ENCODE measurements at regions not wholly inside any gene's neighbourhood (a gene's known extent, or its start where the extent isn't known, plus 50 kb on each side); places are given as distances from the start of the nearest gene placed in this dataset.
"Not testable (repeated sequence)": the region's sequence is repeated elsewhere in the genome, so short reads cannot be mapped to it uniquely, and the experiment has no call there.

DNA sequence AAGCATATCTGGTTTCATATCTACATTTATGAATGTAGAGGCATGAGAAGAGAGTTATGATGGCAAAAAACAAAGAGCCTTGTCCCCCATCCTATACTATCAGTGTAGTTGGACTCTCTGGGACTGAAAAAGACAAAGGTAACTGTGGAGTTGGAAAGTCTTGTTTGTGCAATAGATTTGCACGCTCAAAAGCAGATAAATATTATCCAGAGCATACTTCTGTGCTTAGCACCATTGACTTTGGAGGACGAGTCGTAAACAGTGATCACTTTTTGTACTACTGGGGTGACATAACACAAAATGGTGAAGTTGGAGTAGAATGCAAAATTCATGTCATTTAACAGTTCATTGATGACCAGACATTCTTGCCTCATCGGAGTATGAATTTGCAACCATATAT, 85.2 kb upstream of the EGFR start:
- Histone ChIP-seq H3K4me3 (ENCODE audit: low read depth, low read length) (peak overlapping the region; percentile 52), H3K27me3 (ENCODE audit: control insufficient read depth, insufficient read depth, low read length) (no peaks in the 10 kb centered on the region), H3K36me3 (ENCODE audit: control insufficient read depth, insufficient read depth, low read length) (no peaks in the 10 kb centered on the region)
- DNase-seq (ENCODE audit: low read depth), result no peak
- TF ChIP-seq, protein P1, sequence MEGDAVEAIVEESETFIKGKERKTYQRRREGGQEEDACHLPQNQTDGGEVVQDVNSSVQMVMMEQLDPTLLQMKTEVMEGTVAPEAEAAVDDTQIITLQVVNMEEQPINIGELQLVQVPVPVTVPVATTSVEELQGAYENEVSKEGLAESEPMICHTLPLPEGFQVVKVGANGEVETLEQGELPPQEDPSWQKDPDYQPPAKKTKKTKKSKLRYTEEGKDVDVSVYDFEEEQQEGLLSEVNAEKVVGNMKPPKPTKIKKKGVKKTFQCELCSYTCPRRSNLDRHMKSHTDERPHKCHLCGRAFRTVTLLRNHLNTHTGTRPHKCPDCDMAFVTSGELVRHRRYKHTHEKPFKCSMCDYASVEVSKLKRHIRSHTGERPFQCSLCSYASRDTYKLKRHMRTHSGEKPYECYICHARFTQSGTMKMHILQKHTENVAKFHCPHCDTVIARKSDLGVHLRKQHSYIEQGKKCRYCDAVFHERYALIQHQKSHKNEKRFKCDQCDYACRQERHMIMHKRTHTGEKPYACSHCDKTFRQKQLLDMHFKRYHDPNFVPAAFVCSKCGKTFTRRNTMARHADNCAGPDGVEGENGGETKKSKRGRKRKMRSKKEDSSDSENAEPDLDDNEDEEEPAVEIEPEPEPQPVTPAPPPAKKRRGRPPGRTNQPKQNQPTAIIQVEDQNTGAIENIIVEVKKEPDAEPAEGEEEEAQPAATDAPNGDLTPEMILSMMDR (IDR thresholded peaks at IDR 0.05; ENCODE audit: insufficient read depth, low read length, poor library complexity, severe bottlenecking), result no peak

- Histone ChIP-seq H3K27me3 (ENCODE audit: control insufficient read depth, insufficient read depth, low read length) (no peaks in the 10 kb centered on the region), H3K4me3 (ENCODE audit: low read depth, low read length) (no peak overlapping the region), H3K36me3 (ENCODE audit: control insufficient read depth, insufficient read depth, low read length) (no peaks in the 10 kb centered on the region)
- no peak for DNase-seq (ENCODE audit: low read depth)
- TF ChIP-seq, protein P1 (IDR thresholded peaks at IDR 0.05; ENCODE audit: insufficient read depth, low read length, poor library complexity, severe bottlenecking), result no peak
These were observed 78.1 kb upstream of the EGFR start for GRCh38 chr7:54940748-54941147.

GRCh38 chr7:54944179-54944578, 74.6 kb upstream of the EGFR start:
- Histone ChIP-seq H3K36me3 (ENCODE audit: control insufficient read depth, insufficient read depth, low read length) (no peaks in the 10 kb centered on the region), H3K27me3 (ENCODE audit: control insufficient read depth, insufficient read depth, low read length) (no peaks in the 10 kb centered on the region), H3K4me3 (ENCODE audit: low read depth, low read length) (no peak overlapping the region)
- no peak for DNase-seq (ENCODE audit: low read depth)
- TF ChIP-seq, protein P1 (IDR thresholded peaks at IDR 0.05; ENCODE audit: insufficient read depth, low read length, poor library complexity, severe bottlenecking), result no peak

- no peak for DNase-seq (ENCODE audit: low read depth)
These were observed 72.5 kb upstream of the EGFR start for GRCh38 chr7:54946271-54946670.

DNA sequence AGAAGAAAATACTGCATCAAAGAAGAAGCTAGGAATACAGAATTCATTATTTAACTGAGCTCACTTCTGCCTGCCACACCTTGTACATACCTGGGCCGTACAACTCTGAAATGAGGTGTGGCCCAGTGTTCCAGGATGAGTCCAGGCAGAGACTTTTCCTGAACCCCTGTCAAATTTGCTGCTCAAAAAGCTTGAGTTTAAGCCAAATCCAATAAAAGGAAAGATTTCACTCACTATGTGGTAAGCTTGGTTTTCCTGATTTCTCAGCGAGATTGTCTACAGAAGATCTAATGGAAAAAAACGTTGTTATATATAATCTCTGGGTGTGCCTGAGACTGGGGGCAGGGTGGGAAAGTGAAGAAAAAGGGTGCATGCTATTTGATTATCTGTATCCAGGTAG, 72.1 kb upstream of the EGFR start:
- TF ChIP-seq, protein P1 (IDR thresholded peaks at IDR 0.05; ENCODE audit: insufficient read depth, low read length, poor library complexity, severe bottlenecking), result no peak
- DNase-seq (ENCODE audit: low read depth), result no peak
- Histone ChIP-seq H3K4me3 (ENCODE audit: low read depth, low read length) (no peak overlapping the region), H3K27me3 (ENCODE audit: control insufficient read depth, insufficient read depth, low read length) (no peaks in the 10 kb centered on the region), H3K36me3 (ENCODE audit: control insufficient read depth, insufficient read depth, low read length) (no peaks in the 10 kb centered on the region)

More at GRCh38 chr7:54946271-54946670, 72.5 kb upstream of the EGFR start:
- no peaks in the 10 kb centered on the region for H3K36me3 ChIP-seq (ENCODE audit: control insufficient read depth, insufficient read depth, low read length)
- H3K27me3 ChIP-seq (ENCODE audit: control insufficient read depth, insufficient read depth, low read length), result no peaks in the 10 kb centered on the region
- TF ChIP-seq, protein P1 (IDR thresholded peaks at IDR 0.05; ENCODE audit: insufficient read depth, low read length, poor library complexity, severe bottlenecking), result no peak
- H3K4me3 ChIP-seq (ENCODE audit: low read depth, low read length), result no peak overlapping the region

DNA sequence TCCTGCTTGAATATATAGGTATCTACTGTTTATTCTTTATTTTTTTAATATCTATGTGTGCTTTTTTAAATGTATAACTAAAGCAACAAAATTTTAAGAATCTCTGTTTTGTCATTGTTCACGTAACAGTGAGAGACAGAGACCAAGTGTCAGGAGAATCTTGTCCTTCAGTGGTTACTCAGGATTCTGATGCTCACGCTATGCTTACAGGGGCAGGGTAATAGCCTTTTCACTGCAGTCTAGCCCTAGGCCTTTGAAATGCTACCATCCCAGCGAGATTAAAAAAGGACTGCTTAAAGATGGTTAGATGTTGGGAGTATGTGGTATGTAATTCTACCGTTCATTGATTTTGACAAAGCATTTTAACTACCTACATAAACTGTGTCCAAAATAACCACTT, 71.6 kb upstream of the EGFR start:
- no peaks in the 10 kb centered on the region for H3K27me3 ChIP-seq (ENCODE audit: control insufficient read depth, insufficient read depth, low read length)
- no peak for DNase-seq (ENCODE audit: low read depth)
- no peaks in the 10 kb centered on the region for H3K36me3 ChIP-seq (ENCODE audit: control insufficient read depth, insufficient read depth, low read length)
- H3K4me3 ChIP-seq (ENCODE audit: low read depth, low read length), result no peak overlapping the region
- TF ChIP-seq, protein P1 (IDR thresholded peaks at IDR 0.05; ENCODE audit: insufficient read depth, low read length, poor library complexity, severe bottlenecking), result no peak

- not testable (repeated sequence) for H3K36me3 ChIP-seq (ENCODE audit: control insufficient read depth, insufficient read depth, low read length); H3K4me3 ChIP-seq (ENCODE audit: low read depth, low read length); H3K27me3 ChIP-seq (ENCODE audit: control insufficient read depth, insufficient read depth, low read length); DNase-seq (ENCODE audit: low read depth)
These were observed 69.3 kb upstream of the EGFR start for GRCh38 chr7:54949514-54949913.
